ENCODE measurements at regions not wholly inside any gene's neighbourhood (a gene's known extent, or its start where the extent isn't known, plus 50 kb on each side); places are given as distances from the start of the nearest gene placed in this dataset.

GRCh38 chr4:126733301-126733700, 899.5 kb upstream of the INTU start:
- no peak for TF ChIP-seq POLR2A (IDR thresholded peaks at IDR 0.05)
- TF ChIP-seq CTCF (IDR thresholded peaks at IDR 0.05 in 4 of 5, conservative IDR thresholded peaks at IDR 0.05 in 1 of 5) = no peak
